ENCODE measurements at regions not wholly inside any gene's neighbourhood (a gene's known extent, or its start where the extent isn't known, plus 50 kb on each side); places are given as distances from the start of the nearest gene placed in this dataset.

GRCh38 chr22:47535681-47536080, 773.2 kb downstream of the TBC1D22A start:
- TF ChIP-seq ZNF8 (CRISPR knock-in tag; IDR thresholded peaks at IDR 0.05) (no peak), ARNTL (CRISPR knock-in tag; IDR thresholded peaks at IDR 0.05; ENCODE audit: borderline replicate concordance, low read depth) (no peak), ISL1 (CRISPR knock-in tag; IDR thresholded peaks at IDR 0.05) (no peak), CREB5 (CRISPR knock-in tag; IDR thresholded peaks at IDR 0.05; ENCODE audit: low read depth) (no peak), PATZ1 (CRISPR knock-in tag; IDR thresholded peaks at IDR 0.05; ENCODE audit: borderline replicate concordance) (no peak), ZFP30 (CRISPR knock-in tag; IDR thresholded peaks at IDR 0.05) (no peak), PPARA (CRISPR knock-in tag; IDR thresholded peaks at IDR 0.05; ENCODE audit: borderline replicate concordance) (no peak)
- TF ChIP-seq, protein P1, sequence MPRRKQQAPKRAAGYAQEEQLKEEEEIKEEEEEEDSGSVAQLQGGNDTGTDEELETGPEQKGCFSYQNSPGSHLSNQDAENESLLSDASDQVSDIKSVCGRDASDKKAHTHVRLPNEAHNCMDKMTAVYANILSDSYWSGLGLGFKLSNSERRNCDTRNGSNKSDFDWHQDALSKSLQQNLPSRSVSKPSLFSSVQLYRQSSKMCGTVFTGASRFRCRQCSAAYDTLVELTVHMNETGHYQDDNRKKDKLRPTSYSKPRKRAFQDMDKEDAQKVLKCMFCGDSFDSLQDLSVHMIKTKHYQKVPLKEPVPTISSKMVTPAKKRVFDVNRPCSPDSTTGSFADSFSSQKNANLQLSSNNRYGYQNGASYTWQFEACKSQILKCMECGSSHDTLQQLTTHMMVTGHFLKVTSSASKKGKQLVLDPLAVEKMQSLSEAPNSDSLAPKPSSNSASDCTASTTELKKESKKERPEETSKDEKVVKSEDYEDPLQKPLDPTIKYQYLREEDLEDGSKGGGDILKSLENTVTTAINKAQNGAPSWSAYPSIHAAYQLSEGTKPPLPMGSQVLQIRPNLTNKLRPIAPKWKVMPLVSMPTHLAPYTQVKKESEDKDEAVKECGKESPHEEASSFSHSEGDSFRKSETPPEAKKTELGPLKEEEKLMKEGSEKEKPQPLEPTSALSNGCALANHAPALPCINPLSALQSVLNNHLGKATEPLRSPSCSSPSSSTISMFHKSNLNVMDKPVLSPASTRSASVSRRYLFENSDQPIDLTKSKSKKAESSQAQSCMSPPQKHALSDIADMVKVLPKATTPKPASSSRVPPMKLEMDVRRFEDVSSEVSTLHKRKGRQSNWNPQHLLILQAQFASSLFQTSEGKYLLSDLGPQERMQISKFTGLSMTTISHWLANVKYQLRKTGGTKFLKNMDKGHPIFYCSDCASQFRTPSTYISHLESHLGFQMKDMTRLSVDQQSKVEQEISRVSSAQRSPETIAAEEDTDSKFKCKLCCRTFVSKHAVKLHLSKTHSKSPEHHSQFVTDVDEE (CRISPR knock-in tag; IDR thresholded peaks at IDR 0.05), result no peak

Data from SK-N-SH treated with all-trans-retinoic acid at 6 μM for 48 hours (cell line).